ENCODE measurements at regions not wholly inside any gene's neighbourhood (a gene's known extent, or its start where the extent isn't known, plus 50 kb on each side); places are given as distances from the start of the nearest gene placed in this dataset.

DNA sequence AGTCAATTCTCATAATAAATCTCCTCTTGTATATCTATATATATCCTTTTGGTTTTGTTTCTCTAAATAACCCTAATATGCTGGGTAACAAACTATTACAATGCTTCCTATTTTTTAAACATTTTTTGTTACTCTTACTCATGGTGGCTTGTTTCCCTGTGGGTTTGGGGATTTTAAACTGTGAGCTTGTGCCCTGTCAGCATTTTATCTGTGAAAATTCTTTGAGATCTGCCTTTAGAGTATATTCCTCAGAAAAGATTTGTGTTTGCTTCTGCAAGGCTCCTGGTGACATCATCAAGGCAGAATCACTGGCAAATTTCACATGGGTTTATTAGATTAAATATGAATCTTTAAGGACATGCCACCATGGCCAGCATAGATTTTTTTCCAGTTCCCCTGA lies 273.6 kb downstream of the LRFN2 start:
- Histone ChIP-seq H3K27me3 (ENCODE audit: control insufficient read depth in 1 of 2, insufficient read depth in 2 of 2, low read length in 2 of 2) (peaks cover 0 to 3% of the 10 kb centered on the region in 2 donors), H3K4me3 (ENCODE audit: low read depth in 1 of 2, low read length in 2 of 2) (no peak overlapping the region), H3K9me3 (ENCODE audit: control insufficient read depth in 1 of 2, low read length in 2 of 2) (no peaks in the 10 kb centered on the region), H3K9ac (ENCODE audit: low read depth in 1 of 2, low read length in 2 of 2) (no peak overlapping the region), H3K4me1 (ENCODE audit: control insufficient read depth in 1 of 2, insufficient read depth in 2 of 2, low read length in 2 of 2) (no peaks in the 10 kb centered on the region), H3K27ac (ENCODE audit: low read depth, low read length) (no peak overlapping the region), H3K36me3 (ENCODE audit: control insufficient read depth in 1 of 2, insufficient read depth in 2 of 2, low read length in 2 of 2) (no peaks in the 10 kb centered on the region)

DNA sequence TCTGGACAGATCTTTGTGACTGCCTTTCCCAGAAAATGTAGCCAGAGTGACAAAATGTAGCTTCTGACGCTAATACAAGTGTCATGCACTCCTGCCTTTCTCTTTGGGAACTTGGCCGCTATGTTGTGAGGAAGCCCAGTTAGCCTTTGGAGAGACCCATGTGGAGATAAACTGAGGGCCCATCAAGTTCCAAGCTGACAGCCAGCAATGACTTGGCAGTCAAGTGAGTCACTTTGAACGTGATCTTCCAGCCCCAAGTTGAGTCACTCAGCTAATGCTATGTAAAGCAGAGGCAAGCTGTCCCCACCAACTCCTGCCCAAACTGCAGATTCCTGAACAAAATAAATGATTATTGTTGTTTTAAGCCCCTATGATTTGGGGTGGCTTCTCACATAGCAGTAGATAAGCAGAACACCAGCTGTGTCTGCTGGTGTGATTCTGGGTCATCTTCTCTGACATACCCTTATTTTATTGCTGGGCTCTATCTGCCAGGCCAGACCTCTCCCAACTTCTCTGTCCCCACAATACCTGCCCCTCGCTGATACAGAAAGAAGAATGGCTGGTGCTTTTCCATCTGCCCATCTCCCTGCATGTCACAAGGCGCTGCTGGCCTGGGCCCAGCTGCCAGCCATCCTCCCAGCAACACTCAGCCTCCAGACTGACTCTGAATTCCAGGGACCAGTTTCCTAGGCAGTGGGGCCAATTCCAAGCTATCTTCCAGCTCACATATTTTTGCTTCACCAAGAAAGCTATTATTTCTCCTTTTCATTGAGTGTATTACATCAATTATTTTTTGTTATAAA lies 274.8 kb downstream of the LRFN2 start:
- Histone ChIP-seq H3K4me3 (ENCODE audit: low read depth in 1 of 2, low read length in 2 of 2) (no peak overlapping the region), H3K27ac (ENCODE audit: low read depth, low read length) (no peak overlapping the region), H3K9ac (ENCODE audit: low read depth in 1 of 2, low read length in 2 of 2) (no peak overlapping the region), H3K9me3 (ENCODE audit: control insufficient read depth in 1 of 2, low read length in 2 of 2) (no peaks in the 10 kb centered on the region), H3K36me3 (ENCODE audit: control insufficient read depth in 1 of 2, insufficient read depth in 2 of 2, low read length in 2 of 2) (no peaks in the 10 kb centered on the region), H3K27me3 (ENCODE audit: control insufficient read depth in 1 of 2, insufficient read depth in 2 of 2, low read length in 2 of 2) (peaks cover 0 to 3% of the 10 kb centered on the region in 2 donors), H3K4me1 (ENCODE audit: control insufficient read depth in 1 of 2, insufficient read depth in 2 of 2, low read length in 2 of 2) (no peaks in the 10 kb centered on the region)

DNA sequence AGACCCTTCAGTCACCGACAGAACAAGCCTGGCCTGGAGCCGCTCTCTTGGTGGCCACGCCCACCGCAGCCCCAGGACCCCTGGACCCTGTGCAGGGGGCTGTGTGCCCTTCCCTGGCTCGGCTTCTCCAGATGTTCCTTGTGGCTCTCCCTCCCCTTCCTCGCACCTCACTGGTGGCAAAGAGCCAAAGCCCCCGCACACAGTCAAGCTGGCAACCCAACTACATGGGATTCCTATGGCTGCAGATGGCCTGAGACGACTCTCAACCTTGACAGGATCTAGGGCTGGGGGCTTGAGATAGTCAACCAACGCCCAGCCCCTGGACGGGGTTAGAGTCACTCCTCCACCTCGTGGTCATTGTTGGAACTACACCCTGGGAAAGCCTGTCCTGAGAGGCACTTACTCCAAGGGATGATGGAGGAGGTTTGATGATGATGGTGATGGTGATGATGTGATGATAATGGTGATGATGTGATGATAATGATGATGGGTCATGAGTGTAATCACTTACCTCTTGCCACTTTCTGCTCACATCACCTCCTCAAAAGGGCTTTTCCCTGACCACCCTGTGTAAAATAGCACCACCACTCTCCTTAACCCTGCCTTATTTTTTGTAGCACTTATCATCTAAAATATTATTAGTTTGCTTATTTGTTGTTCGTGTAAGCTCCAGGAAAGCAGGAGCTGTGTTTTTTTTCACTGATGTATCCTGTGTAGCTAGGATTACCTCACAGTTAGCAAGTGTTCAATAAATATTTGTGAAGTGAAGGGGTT lies 278.4 kb downstream of the LRFN2 start:
- Histone ChIP-seq H3K4me1 (ENCODE audit: control insufficient read depth in 1 of 2, insufficient read depth in 2 of 2, low read length in 2 of 2) (no peaks in the 10 kb centered on the region), H3K4me3 (ENCODE audit: low read depth in 1 of 2, low read length in 2 of 2) (no peak overlapping the region), H3K27ac (ENCODE audit: low read depth, low read length) (no peak overlapping the region), H3K36me3 (ENCODE audit: control insufficient read depth in 1 of 2, insufficient read depth in 2 of 2, low read length in 2 of 2) (no peaks in the 10 kb centered on the region), H3K9me3 (ENCODE audit: control insufficient read depth in 1 of 2, low read length in 2 of 2) (no peaks in the 10 kb centered on the region), H3K27me3 (ENCODE audit: control insufficient read depth in 1 of 2, insufficient read depth in 2 of 2, low read length in 2 of 2) (peaks cover 0 to 3% of the 10 kb centered on the region in 2 donors), H3K9ac (ENCODE audit: low read depth in 1 of 2, low read length in 2 of 2) (no peak overlapping the region)

DNA sequence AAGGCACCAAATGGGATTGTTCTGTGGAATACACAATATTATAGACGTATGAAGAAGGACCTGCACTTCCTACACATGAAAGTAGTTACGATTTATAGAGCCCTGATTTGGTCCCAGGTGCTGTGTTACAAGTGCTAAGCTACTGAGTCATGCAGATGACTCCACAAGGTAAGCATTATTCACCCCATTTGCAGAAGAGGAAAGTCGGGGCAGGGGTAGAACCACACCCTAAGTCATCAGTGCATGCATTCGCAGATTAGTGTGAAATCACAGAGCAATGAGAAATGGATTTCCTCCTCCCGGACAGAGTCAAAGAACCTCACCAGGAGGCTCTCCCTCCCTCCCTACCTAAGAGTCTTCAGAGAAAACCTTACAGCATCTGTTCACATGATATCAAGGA lies 279.5 kb downstream of the LRFN2 start:
- Histone ChIP-seq H3K9me3 (ENCODE audit: control insufficient read depth in 1 of 2, low read length in 2 of 2) (no peaks in the 10 kb centered on the region), H3K4me1 (ENCODE audit: control insufficient read depth in 1 of 2, insufficient read depth in 2 of 2, low read length in 2 of 2) (no peaks in the 10 kb centered on the region), H3K27ac (ENCODE audit: low read depth, low read length) (no peak overlapping the region), H3K4me3 (ENCODE audit: low read depth in 1 of 2, low read length in 2 of 2) (no peak overlapping the region), H3K9ac (ENCODE audit: low read depth in 1 of 2, low read length in 2 of 2) (no peak overlapping the region), H3K36me3 (ENCODE audit: control insufficient read depth in 1 of 2, insufficient read depth in 2 of 2, low read length in 2 of 2) (no peaks in the 10 kb centered on the region), H3K27me3 (ENCODE audit: control insufficient read depth in 1 of 2, insufficient read depth in 2 of 2, low read length in 2 of 2) (peaks cover 0 to 3% of the 10 kb centered on the region in 2 donors)

DNA sequence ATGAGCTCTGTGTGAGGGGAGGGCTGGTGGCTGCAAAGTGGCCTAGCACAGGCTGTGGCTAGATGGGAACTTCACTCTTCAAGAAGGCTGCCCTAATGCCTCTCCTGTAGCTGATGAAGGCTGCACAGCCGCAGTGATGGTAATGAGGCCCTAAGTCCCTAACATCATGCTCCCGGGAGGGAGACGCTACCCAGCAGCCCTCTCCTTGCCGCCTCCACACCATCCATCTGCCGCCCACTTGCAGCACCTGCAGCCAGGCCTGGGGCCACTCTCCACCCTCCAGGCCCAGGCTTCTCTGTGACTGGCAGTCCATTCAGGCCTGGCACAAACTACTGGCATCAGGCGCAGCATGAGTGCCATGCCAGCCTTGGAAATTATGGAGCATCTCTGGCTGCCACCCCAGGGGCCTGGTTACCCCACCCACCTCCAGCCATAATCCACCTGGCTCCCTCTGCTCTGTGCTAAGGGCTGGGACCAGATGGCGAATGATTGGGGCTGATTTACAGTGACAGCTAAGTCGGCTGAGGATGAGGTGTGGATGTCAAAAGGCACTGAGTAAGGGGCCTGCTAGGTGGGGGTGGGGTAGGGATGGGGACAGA lies 284.2 kb downstream of the LRFN2 start:
- Histone ChIP-seq H3K9me3 (ENCODE audit: control insufficient read depth in 1 of 2, low read length in 2 of 2) (peaks cover 3 to 6% of the 10 kb centered on the region in 2 donors), H3K27me3 (ENCODE audit: control insufficient read depth in 1 of 2, insufficient read depth in 2 of 2, low read length in 2 of 2) (no peaks in the 10 kb centered on the region), H3K9ac (ENCODE audit: low read depth in 1 of 2, low read length in 2 of 2) (no peak overlapping the region), H3K4me3 (ENCODE audit: low read depth in 1 of 2, low read length in 2 of 2) (no peak overlapping the region), H3K36me3 (ENCODE audit: control insufficient read depth in 1 of 2, insufficient read depth in 2 of 2, low read length in 2 of 2) (no peaks in the 10 kb centered on the region), H3K4me1 (ENCODE audit: control insufficient read depth in 1 of 2, insufficient read depth in 2 of 2, low read length in 2 of 2) (no peaks in the 10 kb centered on the region), H3K27ac (ENCODE audit: low read depth, low read length) (no peak overlapping the region)

DNA sequence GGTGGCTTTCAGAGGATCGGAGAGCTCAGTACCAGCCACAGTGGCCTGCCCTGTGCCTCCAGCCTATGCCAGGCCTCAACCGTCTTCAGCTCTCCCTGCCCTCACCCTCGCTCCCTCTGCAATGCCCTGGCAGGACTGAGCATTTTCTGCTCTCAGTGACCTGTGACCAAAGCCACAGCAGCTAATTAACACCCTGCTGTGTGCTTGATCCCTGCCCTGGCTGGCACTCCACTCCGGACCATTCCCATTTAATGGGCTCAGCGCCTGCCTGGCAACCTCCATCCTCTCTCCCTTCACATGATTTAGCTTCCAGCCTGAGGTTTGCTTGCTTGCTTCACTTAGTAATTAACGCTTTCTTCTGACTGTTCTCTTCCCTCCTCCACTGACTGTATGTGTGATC lies 287.5 kb downstream of the LRFN2 start:
- H3K27ac ChIP-seq (ENCODE audit: low read depth, low read length): no peak overlapping the region
- H3K4me3 ChIP-seq (ENCODE audit: low read depth in 1 of 2, low read length in 2 of 2): no peak overlapping the region
- peaks cover 3 to 8% of the 10 kb centered on the region in 2 donors for H3K9me3 ChIP-seq (ENCODE audit: control insufficient read depth in 1 of 2, low read length in 2 of 2)
- no peaks in the 10 kb centered on the region for H3K4me1 ChIP-seq (ENCODE audit: control insufficient read depth in 1 of 2, insufficient read depth in 2 of 2, low read length in 2 of 2)
- H3K36me3 ChIP-seq (ENCODE audit: control insufficient read depth in 1 of 2, insufficient read depth in 2 of 2, low read length in 2 of 2): no peaks in the 10 kb centered on the region
- no peaks in the 10 kb centered on the region for H3K27me3 ChIP-seq (ENCODE audit: control insufficient read depth in 1 of 2, insufficient read depth in 2 of 2, low read length in 2 of 2)
- H3K9ac ChIP-seq (ENCODE audit: low read depth in 1 of 2, low read length in 2 of 2): no peak overlapping the region

DNA sequence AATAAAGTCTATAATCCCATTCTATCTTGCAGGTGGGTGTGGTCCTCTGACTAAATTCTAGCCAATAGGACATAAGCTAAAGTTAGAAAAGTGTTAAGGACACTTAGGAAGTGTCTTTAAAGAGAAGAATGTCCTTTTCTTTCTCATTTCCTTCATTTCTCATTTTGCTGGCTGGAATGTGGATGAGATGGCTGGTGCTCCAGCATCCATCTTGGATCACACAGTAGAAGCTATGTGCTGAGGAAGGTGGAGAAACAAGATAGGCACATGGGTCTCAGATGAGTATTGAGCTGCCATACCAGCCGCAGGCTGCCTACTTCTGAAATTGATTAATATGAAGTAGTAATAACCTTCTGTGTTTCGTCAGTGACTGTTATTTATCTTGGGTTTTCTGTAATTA lies 289.0 kb downstream of the LRFN2 start:
- Histone ChIP-seq H3K36me3 (ENCODE audit: control insufficient read depth in 1 of 2, insufficient read depth in 2 of 2, low read length in 2 of 2) (no peaks in the 10 kb centered on the region), H3K4me3 (ENCODE audit: low read depth in 1 of 2, low read length in 2 of 2) (no peak overlapping the region)

DNA sequence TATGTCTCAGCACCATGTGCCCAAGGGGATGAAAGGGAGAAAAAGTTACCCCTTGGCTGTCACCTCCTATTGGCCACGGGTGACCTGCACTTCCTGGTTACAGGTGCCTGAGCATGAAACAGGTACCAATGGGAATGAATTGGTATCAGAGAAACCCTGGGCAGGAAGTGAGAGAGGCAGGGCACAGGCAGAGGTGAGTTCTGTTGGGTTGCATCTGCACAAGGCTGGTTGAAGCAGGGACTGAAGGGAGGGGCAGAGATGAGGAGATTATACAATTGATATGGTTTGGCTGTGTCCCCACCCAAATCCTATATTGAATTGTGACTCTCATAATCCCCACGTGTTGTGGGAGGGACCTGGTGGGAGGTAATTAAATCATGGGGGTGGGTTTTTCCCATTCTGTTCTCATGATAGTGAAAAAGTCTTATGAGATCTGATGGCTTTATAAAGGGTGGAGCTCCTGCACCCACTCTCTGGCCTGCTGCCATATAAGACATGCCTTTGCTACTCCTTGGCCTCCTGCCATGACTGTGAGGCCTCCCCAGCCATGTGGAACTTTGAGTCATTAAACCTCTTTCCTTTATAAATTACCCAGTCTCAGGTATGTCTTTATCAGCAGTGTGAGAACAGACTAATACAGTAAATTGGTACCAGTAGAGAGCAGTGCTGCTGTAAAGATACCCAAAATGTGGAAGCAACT lies 291.8 kb downstream of the LRFN2 start:
- H3K4me1 ChIP-seq (ENCODE audit: control insufficient read depth in 1 of 2, insufficient read depth in 2 of 2, low read length in 2 of 2): no peaks in the 10 kb centered on the region
- no peak overlapping the region for H3K4me3 ChIP-seq (ENCODE audit: low read depth in 1 of 2, low read length in 2 of 2)
- H3K36me3 ChIP-seq (ENCODE audit: control insufficient read depth in 1 of 2, insufficient read depth in 2 of 2, low read length in 2 of 2): no peaks in the 10 kb centered on the region
- H3K9ac ChIP-seq (ENCODE audit: low read depth in 1 of 2, low read length in 2 of 2): no peak overlapping the region
- no peak overlapping the region for H3K27ac ChIP-seq (ENCODE audit: low read depth, low read length)
- no peaks in the 10 kb centered on the region for H3K27me3 ChIP-seq (ENCODE audit: control insufficient read depth in 1 of 2, insufficient read depth in 2 of 2, low read length in 2 of 2)
- H3K9me3 ChIP-seq (ENCODE audit: control insufficient read depth in 1 of 2, low read length in 2 of 2): peaks cover 3 to 8% of the 10 kb centered on the region in 2 donors

More for the DNA sequence above, 289.0 kb downstream of the LRFN2 start:
- H3K9me3 ChIP-seq (ENCODE audit: control insufficient read depth in 1 of 2, low read length in 2 of 2): peaks cover 3 to 8% of the 10 kb centered on the region in 2 donors
- no peaks in the 10 kb centered on the region for H3K27me3 ChIP-seq (ENCODE audit: control insufficient read depth in 1 of 2, insufficient read depth in 2 of 2, low read length in 2 of 2)
- H3K4me1 ChIP-seq (ENCODE audit: control insufficient read depth in 1 of 2, insufficient read depth in 2 of 2, low read length in 2 of 2): no peaks in the 10 kb centered on the region
- H3K9ac ChIP-seq (ENCODE audit: low read depth in 1 of 2, low read length in 2 of 2): no peak overlapping the region
- no peak overlapping the region for H3K27ac ChIP-seq (ENCODE audit: low read depth, low read length)

DNA sequence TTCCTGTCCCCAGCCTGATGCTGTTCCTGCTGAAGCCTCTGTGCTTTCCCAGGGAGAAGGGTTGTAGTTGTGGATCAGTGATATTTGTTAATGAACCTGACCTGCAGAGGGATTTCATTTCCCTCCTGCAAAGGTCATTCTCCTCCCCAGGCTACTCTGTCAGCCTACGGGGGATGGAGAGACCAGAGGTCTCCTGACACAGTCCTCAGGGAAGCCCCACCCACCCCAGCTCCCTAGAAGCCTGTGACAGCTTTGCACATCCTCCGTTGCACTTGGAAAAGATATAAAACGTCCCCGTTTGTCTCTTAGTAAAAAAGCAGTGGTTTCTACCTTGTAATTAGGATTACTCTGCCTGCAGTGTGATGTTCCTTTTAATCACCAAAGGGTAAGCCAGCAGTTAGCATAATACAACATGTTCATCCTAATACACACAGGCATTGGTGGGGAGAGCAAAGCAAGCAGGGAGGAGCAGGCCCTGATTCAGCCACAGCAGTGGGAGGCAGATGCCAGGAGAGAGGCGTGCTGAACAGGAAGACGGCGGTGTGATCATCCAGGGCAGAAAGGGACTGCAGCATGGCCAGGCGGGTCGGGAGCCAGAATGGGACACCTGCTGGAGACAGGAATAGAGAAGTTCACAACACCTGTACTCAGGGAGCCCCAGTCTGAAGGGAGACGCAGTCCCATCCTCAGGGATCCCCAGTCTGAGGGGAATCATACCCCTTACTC lies 293.5 kb downstream of the LRFN2 start:
- H3K27ac ChIP-seq (ENCODE audit: low read depth, low read length): no peak overlapping the region
- H3K9ac ChIP-seq (ENCODE audit: low read depth in 1 of 2, low read length in 2 of 2): no peak overlapping the region
- peaks cover 3 to 8% of the 10 kb centered on the region in 2 donors for H3K9me3 ChIP-seq (ENCODE audit: control insufficient read depth in 1 of 2, low read length in 2 of 2)
- H3K4me3 ChIP-seq (ENCODE audit: low read depth in 1 of 2, low read length in 2 of 2): no peak overlapping the region
- no peaks in the 10 kb centered on the region for H3K4me1 ChIP-seq (ENCODE audit: control insufficient read depth in 1 of 2, insufficient read depth in 2 of 2, low read length in 2 of 2)
- no peaks in the 10 kb centered on the region for H3K27me3 ChIP-seq (ENCODE audit: control insufficient read depth in 1 of 2, insufficient read depth in 2 of 2, low read length in 2 of 2)
- H3K36me3 ChIP-seq (ENCODE audit: control insufficient read depth in 1 of 2, insufficient read depth in 2 of 2, low read length in 2 of 2): no peaks in the 10 kb centered on the region

All from duodenal mucosa (tissue), 2 donors.